ENCODE measurements at regions not wholly inside any gene's neighbourhood (a gene's known extent, or its start where the extent isn't known, plus 50 kb on each side); places are given as distances from the start of the nearest gene placed in this dataset.

DNA sequence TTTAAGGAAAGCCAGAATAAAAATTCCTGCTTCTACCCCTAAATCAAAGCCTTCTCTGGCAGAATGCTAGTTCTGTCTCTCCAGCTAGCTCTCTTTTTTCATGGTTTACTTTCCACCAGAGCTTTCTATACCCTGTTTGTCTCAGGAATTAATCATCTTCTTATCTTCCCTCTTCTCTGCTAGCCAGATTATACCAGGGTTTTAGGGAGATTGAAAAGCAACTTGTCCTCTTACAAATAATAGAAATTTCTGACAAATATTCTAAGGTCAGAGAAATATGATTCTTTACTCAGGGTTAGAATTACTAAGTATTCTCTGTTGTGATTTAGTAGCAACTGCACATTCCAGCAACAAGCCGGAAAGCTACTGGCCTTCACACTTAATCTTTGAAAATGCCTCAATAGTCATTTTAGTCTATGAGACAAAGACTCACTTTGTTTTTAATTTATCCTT lies 166.4 kb downstream of the TANC2 start:
- Histone ChIP-seq H3K9ac (ENCODE audit: extremely low read depth, insufficient read length, low read length) (no peak overlapping the region), H2AK5ac (ENCODE audit: insufficient read length, low read length) (no peak overlapping the region), H4K8ac (replicated peaks; ENCODE audit: insufficient read length, low read depth, low read length) (no peak overlapping the region), H2BK12ac (ENCODE audit: insufficient read length, low read depth, low read length) (no peak overlapping the region), H4K5ac (ENCODE audit: insufficient read length, low read depth, low read length) (no peak overlapping the region), H3K14ac (ENCODE audit: insufficient read depth, low read length) (no peak overlapping the region), H3K18ac (ENCODE audit: insufficient read length, low read depth, low read length) (no peak overlapping the region), H3K23me2 (ENCODE audit: insufficient read length, low read depth, low read length, poor library complexity, severe bottlenecking) (no peaks in the 10 kb centered on the region), H3K9me3 (ENCODE audit: control insufficient read depth, low read depth, low read length) (no peaks in the 10 kb centered on the region), H4K20me1 (ENCODE audit: control insufficient read depth, insufficient read depth, insufficient read length) (peaks cover 3% of the 10 kb centered on the region), H3K4ac (ENCODE audit: low read depth, low read length) (no peak overlapping the region), H2AFZ (ENCODE audit: low read length) (no peak overlapping the region), H4K91ac (ENCODE audit: insufficient read length, low read depth, low read length) (no peak overlapping the region), H3K79me2 (ENCODE audit: insufficient read depth, low read length) (no peaks in the 10 kb centered on the region), H3T11ph (ENCODE audit: low read length) (no peak overlapping the region), H3K4me1 (ENCODE audit: insufficient read depth, low read length) (peaks cover 2% of the 10 kb centered on the region), H2BK20ac (ENCODE audit: low read depth, low read length, poor library complexity, severe bottlenecking) (no peak overlapping the region), H3K56ac (ENCODE audit: insufficient read length, low read depth, low read length) (no peak overlapping the region), H3K79me1 (ENCODE audit: insufficient read depth, low read depth, low read length, poor library complexity, severe bottlenecking) (no peaks in the 10 kb centered on the region), H2BK120ac (ENCODE audit: low read depth, low read length, poor library complexity, severe bottlenecking) (no peak overlapping the region), H2BK5ac (ENCODE audit: insufficient read length, low read length) (no peak overlapping the region), H3K4me2 (ENCODE audit: insufficient read depth, insufficient read length, low read length) (no peak overlapping the region), H2BK15ac (ENCODE audit: low read depth, low read length) (no peak overlapping the region), H3K23ac (ENCODE audit: insufficient read length, low read depth, low read length) (no peak overlapping the region), H3K27ac (ENCODE audit: insufficient read length, low read depth, low read length) (no peak overlapping the region), H3K27me3 (ENCODE audit: insufficient read depth, low read length) (no peaks in the 10 kb centered on the region)
- Mint-ChIP-seq H3K36me3 (ENCODE audit: insufficient read depth in 1 of 3, low read depth in 3 of 3) (no peaks in the 10 kb centered on the region), H3K9me3 (no peaks in the 10 kb centered on the region), H3K4me1 (peaks cover 17% of the 10 kb centered on the region in 2 experiments), H3K27me3 (ENCODE audit: low read depth) (no peaks in the 10 kb centered on the region), H3K4me3 (no peak overlapping the region), H3K27ac (no peak overlapping the region)
- no CpG with 5 or more reads among the region's 1 CpG for WGBS (ENCODE audit: extremely low coverage, insufficient read length, low lambda C conversion rate)
- TF ChIP-seq, protein P1, sequence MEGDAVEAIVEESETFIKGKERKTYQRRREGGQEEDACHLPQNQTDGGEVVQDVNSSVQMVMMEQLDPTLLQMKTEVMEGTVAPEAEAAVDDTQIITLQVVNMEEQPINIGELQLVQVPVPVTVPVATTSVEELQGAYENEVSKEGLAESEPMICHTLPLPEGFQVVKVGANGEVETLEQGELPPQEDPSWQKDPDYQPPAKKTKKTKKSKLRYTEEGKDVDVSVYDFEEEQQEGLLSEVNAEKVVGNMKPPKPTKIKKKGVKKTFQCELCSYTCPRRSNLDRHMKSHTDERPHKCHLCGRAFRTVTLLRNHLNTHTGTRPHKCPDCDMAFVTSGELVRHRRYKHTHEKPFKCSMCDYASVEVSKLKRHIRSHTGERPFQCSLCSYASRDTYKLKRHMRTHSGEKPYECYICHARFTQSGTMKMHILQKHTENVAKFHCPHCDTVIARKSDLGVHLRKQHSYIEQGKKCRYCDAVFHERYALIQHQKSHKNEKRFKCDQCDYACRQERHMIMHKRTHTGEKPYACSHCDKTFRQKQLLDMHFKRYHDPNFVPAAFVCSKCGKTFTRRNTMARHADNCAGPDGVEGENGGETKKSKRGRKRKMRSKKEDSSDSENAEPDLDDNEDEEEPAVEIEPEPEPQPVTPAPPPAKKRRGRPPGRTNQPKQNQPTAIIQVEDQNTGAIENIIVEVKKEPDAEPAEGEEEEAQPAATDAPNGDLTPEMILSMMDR (conservative IDR thresholded peaks at IDR 0.05) = no peak
- DNase-seq = no peak
